ENCODE measurements at regions not wholly inside any gene's neighbourhood (a gene's known extent, or its start where the extent isn't known, plus 50 kb on each side); places are given as distances from the start of the nearest gene placed in this dataset.

- H2BK15ac ChIP-seq (ENCODE audit: low read depth, low read length): no peak overlapping the region
These were observed 300.3 kb upstream of the PDZRN3 start for GRCh38 chr3:73925011-73925410.

More at GRCh38 chr3:73925011-73925410, 300.3 kb upstream of the PDZRN3 start:
- peaks cover 3% of the 10 kb centered on the region; the same call in 1 of the 2 replicates for H3K4me1 ChIP-seq (ENCODE audit: insufficient read depth, low read length)
- no peak overlapping the region for H2BK12ac ChIP-seq (ENCODE audit: insufficient read length, low read depth, low read length)
- no peak for DNase-seq
- H3T11ph ChIP-seq (ENCODE audit: low read length): no peak overlapping the region
- H3K4me2 ChIP-seq (ENCODE audit: insufficient read depth, insufficient read length, low read length): no peak overlapping the region
- H3K27me3 Mint-ChIP-seq (ENCODE audit: low read depth): no peaks in the 10 kb centered on the region
- peaks cover 11 to 12% of the 10 kb centered on the region in 2 experiments for H3K4me1 Mint-ChIP-seq
- H3K36me3 Mint-ChIP-seq (ENCODE audit: insufficient read depth in 1 of 3, low read depth in 3 of 3): no peaks in the 10 kb centered on the region
- no peak overlapping the region for H4K8ac ChIP-seq (replicated peaks; ENCODE audit: insufficient read length, low read depth, low read length)
- no peak overlapping the region for H2AK5ac ChIP-seq (ENCODE audit: insufficient read length, low read length)
- no peak overlapping the region; a peak in 1 of 7 replicates for H3K27ac Mint-ChIP-seq
- H4K91ac ChIP-seq (ENCODE audit: insufficient read length, low read depth, low read length): no peak overlapping the region
- no peaks in the 10 kb centered on the region for H3K23me2 ChIP-seq (ENCODE audit: insufficient read length, low read depth, low read length, poor library complexity, severe bottlenecking)
- H2BK120ac ChIP-seq (ENCODE audit: low read depth, low read length, poor library complexity, severe bottlenecking): no peak overlapping the region
- no peak overlapping the region for H2BK5ac ChIP-seq (ENCODE audit: insufficient read length, low read length)
- no peaks in the 10 kb centered on the region for H3K79me1 ChIP-seq (ENCODE audit: insufficient read depth, low read depth, low read length, poor library complexity, severe bottlenecking)
- TF ChIP-seq CTCF (conservative IDR thresholded peaks at IDR 0.05): no peak
- no peak overlapping the region for H3K14ac ChIP-seq (ENCODE audit: insufficient read depth, low read length)
- H2BK20ac ChIP-seq (ENCODE audit: low read depth, low read length, poor library complexity, severe bottlenecking): no peak overlapping the region
- H3K9ac ChIP-seq (ENCODE audit: extremely low read depth, insufficient read length, low read length): no peak overlapping the region
- no peak overlapping the region for H2AFZ ChIP-seq (ENCODE audit: low read length)
- H3K9me3 ChIP-seq (ENCODE audit: control insufficient read depth, low read depth, low read length): no peaks in the 10 kb centered on the region
- no peaks in the 10 kb centered on the region for H3K79me2 ChIP-seq (ENCODE audit: insufficient read depth, low read length)
- no peak overlapping the region for H3K27ac ChIP-seq (ENCODE audit: insufficient read length, low read depth, low read length)
- H4K5ac ChIP-seq (ENCODE audit: insufficient read length, low read depth, low read length): no peak overlapping the region
- no peak overlapping the region for H3K56ac ChIP-seq (ENCODE audit: insufficient read length, low read depth, low read length)
- H3K4me3 Mint-ChIP-seq: no peak overlapping the region
- no peak overlapping the region for H3K4ac ChIP-seq (ENCODE audit: low read depth, low read length)
- H3K9me3 Mint-ChIP-seq: no peaks in the 10 kb centered on the region
- no peak overlapping the region for H3K18ac ChIP-seq (ENCODE audit: insufficient read length, low read depth, low read length)
- no CpG with 5 or more reads among the region's 3 CpGs for WGBS (ENCODE audit: extremely low coverage, insufficient read length, low lambda C conversion rate)
- no peaks in the 10 kb centered on the region for H4K20me1 ChIP-seq (ENCODE audit: control insufficient read depth, insufficient read depth, insufficient read length)
- no peak overlapping the region for H3K23ac ChIP-seq (ENCODE audit: insufficient read length, low read depth, low read length)
- no peaks in the 10 kb centered on the region for H3K27me3 ChIP-seq (ENCODE audit: insufficient read depth, low read length)

Measured in H9 (cell line).